GM12878 (cell line): ENCODE measurements at regions not wholly inside any gene's neighbourhood (a gene's known extent, or its start where the extent isn't known, plus 50 kb on each side); places are given as distances from the start of the nearest gene placed in this dataset.

Source experiments
- BMI1 ChIP-seq: fragments of 450-650 bp; IDR thresholded peaks from 2 replicates; pipeline ENCODE4 v1.6.1; 2016; ENCODE audit warnings: mild to moderate bottlenecking, moderate library complexity, borderline replicate concordance
- KDM1A ChIP-seq: fragments of 200-600 bp; sonication (generic); IDR thresholded peaks from 2 replicates; pipeline ENCODE4 v1.6.1; 2016; ENCODE audit warnings: borderline replicate concordance
- NFIC ChIP-seq: IDR thresholded peaks from 2 replicates; pipeline ENCODE4 v1.6.1; 2012; ENCODE audit warnings: low read depth, mild to moderate bottlenecking, inconsistent platforms, low read length, moderate library complexity
- NR2C1 ChIP-seq: fragments of 450-650 bp; IDR thresholded peaks from 2 replicates; pipeline ENCODE4 v1.6.1; 2017; ENCODE audit warnings: antibody characterized with exemption, mild to moderate bottlenecking, moderate library complexity
- POLR2A ChIP-seq: IDR thresholded peaks from 2 replicates; pipeline ENCODE4 v1.6.1; 2011; ENCODE audit warnings: low read depth, mild to moderate bottlenecking, low read length
- POLR2AphosphoS5 ChIP-seq: IDR thresholded peaks from 2 replicates; pipeline ENCODE4 v1.6.1; 2011; ENCODE audit warnings: mild to moderate bottlenecking, low read length, inconsistent platforms
- POU2F2 ChIP-seq: IDR thresholded peaks from 3 replicates; pipeline ENCODE4 v1.6.1; 2011; ENCODE audit warnings: low read depth, mild to moderate bottlenecking, low read length, borderline replicate concordance
- RELA ChIP-seq: fragments of 450-650 bp; IDR thresholded peaks from 2 replicates; pipeline ENCODE4 v1.8.0; 2014; ENCODE audit warnings: borderline replicate concordance; ENCODE audit not compliant: partially characterized antibody
- TAF1 ChIP-seq: IDR thresholded peaks from 2 replicates; pipeline ENCODE4 v1.6.1; 2011; ENCODE audit warnings: mild to moderate bottlenecking, low read depth, low read length, borderline replicate concordance
- TCF3 ChIP-seq: IDR thresholded peaks from 2 replicates; pipeline ENCODE4 v1.6.1; 2012; ENCODE audit warnings: low read depth, mild to moderate bottlenecking, low read length, borderline replicate concordance; ENCODE audit not compliant: insufficient read depth
- TF ChIP-seq, protein P1 (sequence below): IDR thresholded peaks from 2 replicates; pipeline ENCODE4 v1.6.1; 2012; ENCODE audit warnings: mild to moderate bottlenecking, low read depth, low read length
- TF ChIP-seq, protein P2 (sequence below), 3 experiments: IDR thresholded peaks in 2 of 3; conservative IDR thresholded peaks in 1 of 3; 2 replicates each; pipeline ENCODE4 v1.5.1; 2011; ENCODE audit warnings: low read depth in 3 of 3, low read length in 3 of 3, mild to moderate bottlenecking in 3 of 3, control low read depth in 2 of 3, moderate library complexity in 2 of 3, inconsistent platforms in 1 of 3, mixed read lengths in 1 of 3; ENCODE audit not compliant: control insufficient read depth in 2 of 3, insufficient read depth in 1 of 3; ENCODE audit errors: extremely low read depth in 1 of 3
- TF ChIP-seq, protein P3 (sequence below): fragments of 450-650 bp; IDR thresholded peaks from 2 replicates; pipeline ENCODE4 v1.6.1; 2016; ENCODE audit warnings: mild to moderate bottlenecking, moderate library complexity, borderline replicate concordance
- TF ChIP-seq, protein P4 (sequence below): fragments of 450-650 bp; IDR thresholded peaks from 2 replicates; pipeline ENCODE4 v1.6.1; 2017; ENCODE audit warnings: mild to moderate bottlenecking, moderate library complexity

DNA sequence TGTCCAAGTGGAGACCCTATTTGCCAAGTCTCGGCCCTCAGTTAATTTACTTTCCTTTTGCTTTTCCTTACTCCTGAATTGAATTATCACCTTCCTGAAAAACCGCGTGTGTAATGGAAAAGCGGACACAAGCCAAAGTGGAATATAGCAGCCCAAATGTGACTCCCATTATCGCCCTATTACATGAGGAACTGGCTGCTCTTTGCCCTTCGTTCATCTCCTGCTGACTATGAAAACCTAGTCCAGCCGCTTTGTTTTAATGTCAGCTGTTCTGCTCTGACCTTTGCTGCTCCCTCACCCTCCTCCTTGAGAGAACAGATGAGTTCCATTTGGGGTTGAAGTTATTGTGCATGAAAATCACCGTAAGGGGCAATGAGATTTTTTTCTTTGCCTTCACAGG lies 632.7 kb upstream of the SUCLG2 start:
- no peak for TF ChIP-seq KDM1A
- TF ChIP-seq, protein P1, sequence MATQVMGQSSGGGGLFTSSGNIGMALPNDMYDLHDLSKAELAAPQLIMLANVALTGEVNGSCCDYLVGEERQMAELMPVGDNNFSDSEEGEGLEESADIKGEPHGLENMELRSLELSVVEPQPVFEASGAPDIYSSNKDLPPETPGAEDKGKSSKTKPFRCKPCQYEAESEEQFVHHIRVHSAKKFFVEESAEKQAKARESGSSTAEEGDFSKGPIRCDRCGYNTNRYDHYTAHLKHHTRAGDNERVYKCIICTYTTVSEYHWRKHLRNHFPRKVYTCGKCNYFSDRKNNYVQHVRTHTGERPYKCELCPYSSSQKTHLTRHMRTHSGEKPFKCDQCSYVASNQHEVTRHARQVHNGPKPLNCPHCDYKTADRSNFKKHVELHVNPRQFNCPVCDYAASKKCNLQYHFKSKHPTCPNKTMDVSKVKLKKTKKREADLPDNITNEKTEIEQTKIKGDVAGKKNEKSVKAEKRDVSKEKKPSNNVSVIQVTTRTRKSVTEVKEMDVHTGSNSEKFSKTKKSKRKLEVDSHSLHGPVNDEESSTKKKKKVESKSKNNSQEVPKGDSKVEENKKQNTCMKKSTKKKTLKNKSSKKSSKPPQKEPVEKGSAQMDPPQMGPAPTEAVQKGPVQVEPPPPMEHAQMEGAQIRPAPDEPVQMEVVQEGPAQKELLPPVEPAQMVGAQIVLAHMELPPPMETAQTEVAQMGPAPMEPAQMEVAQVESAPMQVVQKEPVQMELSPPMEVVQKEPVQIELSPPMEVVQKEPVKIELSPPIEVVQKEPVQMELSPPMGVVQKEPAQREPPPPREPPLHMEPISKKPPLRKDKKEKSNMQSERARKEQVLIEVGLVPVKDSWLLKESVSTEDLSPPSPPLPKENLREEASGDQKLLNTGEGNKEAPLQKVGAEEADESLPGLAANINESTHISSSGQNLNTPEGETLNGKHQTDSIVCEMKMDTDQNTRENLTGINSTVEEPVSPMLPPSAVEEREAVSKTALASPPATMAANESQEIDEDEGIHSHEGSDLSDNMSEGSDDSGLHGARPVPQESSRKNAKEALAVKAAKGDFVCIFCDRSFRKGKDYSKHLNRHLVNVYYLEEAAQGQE: no peak
- no peak for TF ChIP-seq POU2F2
- no peak for TF ChIP-seq POLR2A
- TF ChIP-seq, protein P2, sequence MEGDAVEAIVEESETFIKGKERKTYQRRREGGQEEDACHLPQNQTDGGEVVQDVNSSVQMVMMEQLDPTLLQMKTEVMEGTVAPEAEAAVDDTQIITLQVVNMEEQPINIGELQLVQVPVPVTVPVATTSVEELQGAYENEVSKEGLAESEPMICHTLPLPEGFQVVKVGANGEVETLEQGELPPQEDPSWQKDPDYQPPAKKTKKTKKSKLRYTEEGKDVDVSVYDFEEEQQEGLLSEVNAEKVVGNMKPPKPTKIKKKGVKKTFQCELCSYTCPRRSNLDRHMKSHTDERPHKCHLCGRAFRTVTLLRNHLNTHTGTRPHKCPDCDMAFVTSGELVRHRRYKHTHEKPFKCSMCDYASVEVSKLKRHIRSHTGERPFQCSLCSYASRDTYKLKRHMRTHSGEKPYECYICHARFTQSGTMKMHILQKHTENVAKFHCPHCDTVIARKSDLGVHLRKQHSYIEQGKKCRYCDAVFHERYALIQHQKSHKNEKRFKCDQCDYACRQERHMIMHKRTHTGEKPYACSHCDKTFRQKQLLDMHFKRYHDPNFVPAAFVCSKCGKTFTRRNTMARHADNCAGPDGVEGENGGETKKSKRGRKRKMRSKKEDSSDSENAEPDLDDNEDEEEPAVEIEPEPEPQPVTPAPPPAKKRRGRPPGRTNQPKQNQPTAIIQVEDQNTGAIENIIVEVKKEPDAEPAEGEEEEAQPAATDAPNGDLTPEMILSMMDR (IDR thresholded peaks at IDR 0.05 in 2 of 3, conservative IDR thresholded peaks at IDR 0.05 in 1 of 3; ENCODE audit: control insufficient read depth in 2 of 3, extremely low read depth in 1 of 3, insufficient read depth in 1 of 3, low read depth in 3 of 3, low read length in 3 of 3): no peak
- no peak for TF ChIP-seq TAF1
- TF ChIP-seq POLR2AphosphoS5: no peak
- TF ChIP-seq RELA: no peak
- TF ChIP-seq, protein P3, sequence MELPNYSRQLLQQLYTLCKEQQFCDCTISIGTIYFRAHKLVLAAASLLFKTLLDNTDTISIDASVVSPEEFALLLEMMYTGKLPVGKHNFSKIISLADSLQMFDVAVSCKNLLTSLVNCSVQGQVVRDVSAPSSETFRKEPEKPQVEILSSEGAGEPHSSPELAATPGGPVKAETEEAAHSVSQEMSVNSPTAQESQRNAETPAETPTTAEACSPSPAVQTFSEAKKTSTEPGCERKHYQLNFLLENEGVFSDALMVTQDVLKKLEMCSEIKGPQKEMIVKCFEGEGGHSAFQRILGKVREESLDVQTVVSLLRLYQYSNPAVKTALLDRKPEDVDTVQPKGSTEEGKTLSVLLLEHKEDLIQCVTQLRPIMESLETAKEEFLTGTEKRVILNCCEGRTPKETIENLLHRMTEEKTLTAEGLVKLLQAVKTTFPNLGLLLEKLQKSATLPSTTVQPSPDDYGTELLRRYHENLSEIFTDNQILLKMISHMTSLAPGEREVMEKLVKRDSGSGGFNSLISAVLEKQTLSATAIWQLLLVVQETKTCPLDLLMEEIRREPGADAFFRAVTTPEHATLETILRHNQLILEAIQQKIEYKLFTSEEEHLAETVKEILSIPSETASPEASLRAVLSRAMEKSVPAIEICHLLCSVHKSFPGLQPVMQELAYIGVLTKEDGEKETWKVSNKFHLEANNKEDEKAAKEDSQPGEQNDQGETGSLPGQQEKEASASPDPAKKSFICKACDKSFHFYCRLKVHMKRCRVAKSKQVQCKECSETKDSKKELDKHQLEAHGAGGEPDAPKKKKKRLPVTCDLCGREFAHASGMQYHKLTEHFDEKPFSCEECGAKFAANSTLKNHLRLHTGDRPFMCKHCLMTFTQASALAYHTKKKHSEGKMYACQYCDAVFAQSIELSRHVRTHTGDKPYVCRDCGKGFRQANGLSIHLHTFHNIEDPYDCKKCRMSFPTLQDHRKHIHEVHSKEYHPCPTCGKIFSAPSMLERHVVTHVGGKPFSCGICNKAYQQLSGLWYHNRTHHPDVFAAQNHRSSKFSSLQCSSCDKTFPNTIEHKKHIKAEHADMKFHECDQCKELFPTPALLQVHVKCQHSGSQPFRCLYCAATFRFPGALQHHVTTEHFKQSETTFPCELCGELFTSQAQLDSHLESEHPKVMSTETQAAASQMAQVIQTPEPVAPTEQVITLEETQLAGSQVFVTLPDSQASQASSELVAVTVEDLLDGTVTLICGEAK: no peak
- TF ChIP-seq, protein P4, sequence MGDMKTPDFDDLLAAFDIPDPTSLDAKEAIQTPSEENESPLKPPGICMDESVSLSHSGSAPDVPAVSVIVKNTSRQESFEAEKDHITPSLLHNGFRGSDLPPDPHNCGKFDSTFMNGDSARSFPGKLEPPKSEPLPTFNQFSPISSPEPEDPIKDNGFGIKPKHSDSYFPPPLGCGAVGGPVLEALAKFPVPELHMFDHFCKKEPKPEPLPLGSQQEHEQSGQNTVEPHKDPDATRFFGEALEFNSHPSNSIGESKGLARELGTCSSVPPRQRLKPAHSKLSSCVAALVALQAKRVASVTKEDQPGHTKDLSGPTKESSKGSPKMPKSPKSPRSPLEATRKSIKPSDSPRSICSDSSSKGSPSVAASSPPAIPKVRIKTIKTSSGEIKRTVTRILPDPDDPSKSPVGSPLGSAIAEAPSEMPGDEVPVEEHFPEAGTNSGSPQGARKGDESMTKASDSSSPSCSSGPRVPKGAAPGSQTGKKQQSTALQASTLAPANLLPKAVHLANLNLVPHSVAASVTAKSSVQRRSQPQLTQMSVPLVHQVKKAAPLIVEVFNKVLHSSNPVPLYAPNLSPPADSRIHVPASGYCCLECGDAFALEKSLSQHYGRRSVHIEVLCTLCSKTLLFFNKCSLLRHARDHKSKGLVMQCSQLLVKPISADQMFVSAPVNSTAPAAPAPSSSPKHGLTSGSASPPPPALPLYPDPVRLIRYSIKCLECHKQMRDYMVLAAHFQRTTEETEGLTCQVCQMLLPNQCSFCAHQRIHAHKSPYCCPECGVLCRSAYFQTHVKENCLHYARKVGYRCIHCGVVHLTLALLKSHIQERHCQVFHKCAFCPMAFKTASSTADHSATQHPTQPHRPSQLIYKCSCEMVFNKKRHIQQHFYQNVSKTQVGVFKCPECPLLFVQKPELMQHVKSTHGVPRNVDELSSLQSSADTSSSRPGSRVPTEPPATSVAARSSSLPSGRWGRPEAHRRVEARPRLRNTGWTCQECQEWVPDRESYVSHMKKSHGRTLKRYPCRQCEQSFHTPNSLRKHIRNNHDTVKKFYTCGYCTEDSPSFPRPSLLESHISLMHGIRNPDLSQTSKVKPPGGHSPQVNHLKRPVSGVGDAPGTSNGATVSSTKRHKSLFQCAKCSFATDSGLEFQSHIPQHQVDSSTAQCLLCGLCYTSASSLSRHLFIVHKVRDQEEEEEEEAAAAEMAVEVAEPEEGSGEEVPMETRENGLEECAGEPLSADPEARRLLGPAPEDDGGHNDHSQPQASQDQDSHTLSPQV: no peak
- TF ChIP-seq NFIC: no peak
- TF ChIP-seq NR2C1: no peak
- no peak for TF ChIP-seq TCF3
- no peak for TF ChIP-seq BMI1
